ENCODE measurements at regions not wholly inside any gene's neighbourhood (a gene's known extent, or its start where the extent isn't known, plus 50 kb on each side); places are given as distances from the start of the nearest gene placed in this dataset.
"Not testable (repeated sequence)": the region's sequence is repeated elsewhere in the genome, so short reads cannot be mapped to it uniquely, and the experiment has no call there.

GRCh38 chr15:34528055-34528754 is 55.2 kb downstream of the GOLGA8B start:
- DNase-seq (ENCODE audit: low read depth); H3K4me3 ChIP-seq (ENCODE audit: low read depth, low read length): not testable (repeated sequence)

- not testable (repeated sequence) for DNase-seq (ENCODE audit: low read depth); H3K4me3 ChIP-seq (ENCODE audit: low read depth, low read length)
Measured at GRCh38 chr15:34527641-34528040, 55.8 kb downstream of the GOLGA8B start.

- DNase-seq (ENCODE audit: low read depth); H3K4me3 ChIP-seq (ENCODE audit: low read depth, low read length): not testable (repeated sequence)
Measured at GRCh38 chr15:34523849-34524248, 59.6 kb downstream of the GOLGA8B start.

GRCh38 chr15:34522601-34523000 is 60.9 kb downstream of the GOLGA8B start:
- H3K4me3 ChIP-seq (ENCODE audit: low read depth, low read length); DNase-seq (ENCODE audit: low read depth): not testable (repeated sequence)

- not testable (repeated sequence) for DNase-seq (ENCODE audit: low read depth)
Measured at GRCh38 chr15:34521802-34522485, 61.5 kb downstream of the GOLGA8B start.

GRCh38 chr15:34520566-34520965 is 62.9 kb downstream of the GOLGA8B start:
- no peak for DNase-seq (ENCODE audit: low read depth)
- TF ChIP-seq CTCF (IDR thresholded peaks at IDR 0.05; ENCODE audit: control insufficient read depth, extremely low read depth, insufficient read depth): no peak
- no peak overlapping the region for H3K4me3 ChIP-seq (ENCODE audit: low read depth, low read length)

More at GRCh38 chr15:34521802-34522485, 61.5 kb downstream of the GOLGA8B start:
- H3K4me3 ChIP-seq (ENCODE audit: low read depth, low read length): not testable (repeated sequence)

GRCh38 chr15:34520010-34520409 is 63.4 kb downstream of the GOLGA8B start:
- DNase-seq (ENCODE audit: low read depth); H3K4me3 ChIP-seq (ENCODE audit: low read depth, low read length): not testable (repeated sequence)

- H3K4me3 ChIP-seq (ENCODE audit: low read depth, low read length): peak overlapping the region; percentile 36
- DNase-seq (ENCODE audit: low read depth): no peak
- no peak for TF ChIP-seq CTCF (IDR thresholded peaks at IDR 0.05; ENCODE audit: control insufficient read depth, extremely low read depth, insufficient read depth)
Measured at GRCh38 chr15:34514251-34514670, 69.2 kb downstream of the GOLGA8B start.

GRCh38 chr15:34512628-34513027 is 70.8 kb downstream of the GOLGA8B start:
- DNase-seq (ENCODE audit: low read depth): no peak
- no peak for TF ChIP-seq CTCF (IDR thresholded peaks at IDR 0.05; ENCODE audit: control insufficient read depth, extremely low read depth, insufficient read depth)
- no peak overlapping the region for H3K4me3 ChIP-seq (ENCODE audit: low read depth, low read length)

- no peak for DNase-seq (ENCODE audit: low read depth)
- no peak overlapping the region for H3K4me3 ChIP-seq (ENCODE audit: low read depth, low read length)
- TF ChIP-seq CTCF (IDR thresholded peaks at IDR 0.05; ENCODE audit: control insufficient read depth, extremely low read depth, insufficient read depth): no peak
Measured at GRCh38 chr15:34501131-34501530, 63.5 kb upstream of the GOLGA8A start.

All from LNCaP clone FGC (cell line).